ENCODE measurements at regions not wholly inside any gene's neighbourhood (a gene's known extent, or its start where the extent isn't known, plus 50 kb on each side); places are given as distances from the start of the nearest gene placed in this dataset.

DNA sequence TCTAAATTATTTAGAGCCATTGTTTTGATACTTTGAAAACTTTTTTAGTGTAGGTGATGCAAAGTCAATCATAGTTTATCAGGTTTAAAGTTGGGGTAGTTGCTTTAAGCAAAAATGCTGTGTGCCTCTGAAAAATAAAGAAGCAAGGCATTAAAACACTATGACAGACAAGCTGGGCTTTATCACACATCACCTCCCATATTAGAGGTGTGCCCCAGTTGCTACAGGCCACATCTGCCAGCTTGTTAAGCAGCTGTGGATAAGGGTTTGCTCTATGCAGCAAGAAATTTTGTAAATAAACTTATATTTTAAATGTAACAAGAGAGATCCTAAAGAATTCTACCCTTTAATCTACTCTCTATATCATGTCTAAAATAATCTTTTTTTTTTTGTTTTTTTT is 255.8 kb downstream of the B3GLCT start:
- Histone ChIP-seq H3K9me2 (ENCODE audit: insufficient read depth) (no peaks in the 10 kb centered on the region), H3F3A (ENCODE audit: insufficient read depth) (no peaks in the 10 kb centered on the region), H2AFZ (no peak overlapping the region), H3K27me3 (replicated peaks; ENCODE audit: insufficient read depth) (no peaks in the 10 kb centered on the region), H3K9me3 (ENCODE audit: low read depth) (no peaks in the 10 kb centered on the region), H3K36me3 (ENCODE audit: low read depth) (no peaks in the 10 kb centered on the region), H3K79me2 (ENCODE audit: insufficient read depth) (no peaks in the 10 kb centered on the region), H3K4me3 (no peak overlapping the region), H3K4me2 (ENCODE audit: unreplicated experiment) (no peak overlapping the region), H3K9ac (no peak overlapping the region), H3K27ac (no peak overlapping the region), H3K4me1 (ENCODE audit: insufficient read depth) (no peaks in the 10 kb centered on the region), H4K20me1 (ENCODE audit: insufficient read depth) (no peaks in the 10 kb centered on the region)
- no peak for DNase-seq
- TF ChIP-seq EZH2phosphoT487 (IDR thresholded peaks at IDR 0.05; ENCODE audit: insufficient read depth, low read depth), result no peak
- no peak for TF ChIP-seq EZH2 (IDR thresholded peaks at IDR 0.05; ENCODE audit: insufficient read depth, poor library complexity, severe bottlenecking)
- in situ Hi-C loops (cut with MboI), result no loop called here

DNA sequence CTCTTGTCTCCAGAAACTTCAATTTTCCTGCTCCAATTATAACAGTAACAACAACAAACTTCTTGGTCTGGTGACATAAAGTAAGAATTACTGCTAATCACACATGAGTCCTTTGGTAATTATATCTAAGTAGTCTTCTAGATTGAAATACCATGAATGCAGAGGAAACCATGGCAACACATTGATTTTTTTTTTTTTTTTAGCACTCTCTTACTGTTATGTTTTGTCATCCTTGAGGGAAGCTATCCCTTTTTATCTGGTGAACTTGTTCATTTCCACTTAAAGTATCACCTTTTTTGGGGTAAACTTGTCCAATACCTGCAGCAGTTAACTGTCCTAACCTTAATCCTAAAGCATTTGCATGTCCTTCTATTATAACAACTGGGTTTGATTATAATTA is 256.3 kb downstream of the B3GLCT start:
- Histone ChIP-seq H3K4me1 (ENCODE audit: insufficient read depth) (no peaks in the 10 kb centered on the region), H2AFZ (no peak overlapping the region), H3K4me2 (ENCODE audit: unreplicated experiment) (no peak overlapping the region), H3K9me2 (ENCODE audit: insufficient read depth) (no peaks in the 10 kb centered on the region), H3K27ac (no peak overlapping the region), H3K36me3 (ENCODE audit: low read depth) (no peaks in the 10 kb centered on the region), H3F3A (ENCODE audit: insufficient read depth) (no peaks in the 10 kb centered on the region), H3K9me3 (ENCODE audit: low read depth) (no peaks in the 10 kb centered on the region), H3K4me3 (no peak overlapping the region), H3K27me3 (replicated peaks; ENCODE audit: insufficient read depth) (no peaks in the 10 kb centered on the region), H3K9ac (no peak overlapping the region), H3K79me2 (ENCODE audit: insufficient read depth) (no peaks in the 10 kb centered on the region), H4K20me1 (ENCODE audit: insufficient read depth) (no peaks in the 10 kb centered on the region)
- TF ChIP-seq EZH2phosphoT487 (IDR thresholded peaks at IDR 0.05; ENCODE audit: insufficient read depth, low read depth), result no peak
- TF ChIP-seq EZH2 (IDR thresholded peaks at IDR 0.05; ENCODE audit: insufficient read depth, poor library complexity, severe bottlenecking), result no peak
- no peak for DNase-seq
- in situ Hi-C loops (cut with MboI), result no loop called here

DNA sequence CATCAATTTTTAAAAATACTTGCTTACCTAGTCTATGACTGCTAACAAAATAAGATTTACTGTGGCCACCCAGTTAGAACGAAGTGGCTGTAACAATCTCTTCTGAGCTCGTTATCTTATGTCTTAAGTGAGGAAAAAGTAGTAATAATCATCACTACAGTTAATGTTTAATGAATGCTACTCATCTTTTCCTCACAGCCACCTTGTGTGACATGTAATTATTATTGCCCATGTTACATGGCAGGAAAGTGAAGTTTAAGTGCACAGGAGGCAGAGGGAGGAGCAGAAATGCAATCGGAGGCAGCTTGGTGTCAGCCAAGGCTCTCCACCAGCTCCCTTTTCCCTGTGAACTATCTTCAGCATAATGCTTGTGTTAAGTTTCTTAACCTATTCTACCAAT is 260.3 kb downstream of the B3GLCT start:
- no peaks in the 10 kb centered on the region for H3K27me3 ChIP-seq (replicated peaks; ENCODE audit: insufficient read depth)
- H3K36me3 ChIP-seq (ENCODE audit: low read depth), result no peaks in the 10 kb centered on the region
- no peak overlapping the region for H3K27ac ChIP-seq
- no peak for DNase-seq
- H3K4me1 ChIP-seq (ENCODE audit: insufficient read depth), result no peaks in the 10 kb centered on the region
- H3K9me2 ChIP-seq (ENCODE audit: insufficient read depth), result no peaks in the 10 kb centered on the region
- H2AFZ ChIP-seq, result no peak overlapping the region
- no peaks in the 10 kb centered on the region for H4K20me1 ChIP-seq (ENCODE audit: insufficient read depth)
- no peaks in the 10 kb centered on the region for H3F3A ChIP-seq (ENCODE audit: insufficient read depth)
- no peak overlapping the region for H3K9ac ChIP-seq
- TF ChIP-seq EZH2 (IDR thresholded peaks at IDR 0.05; ENCODE audit: insufficient read depth, poor library complexity, severe bottlenecking) (no peak), EZH2phosphoT487 (IDR thresholded peaks at IDR 0.05; ENCODE audit: insufficient read depth, low read depth) (no peak)
- H3K4me3 ChIP-seq, result no peak overlapping the region
- 55 to 62% methylated on average over 3 of the region's 3 CpGs for WGBS, 2 experiments (ENCODE audit: low coverage in 1 of 2, low lambda C conversion rate in 2 of 2, missing lambda C conversion rate in 2 of 2)
- no peak overlapping the region for H3K4me2 ChIP-seq (ENCODE audit: unreplicated experiment)
- H3K9me3 ChIP-seq (ENCODE audit: low read depth), result no peaks in the 10 kb centered on the region
- in situ Hi-C loops (cut with MboI), result no loop called here
- no peaks in the 10 kb centered on the region for H3K79me2 ChIP-seq (ENCODE audit: insufficient read depth)

- H3F3A ChIP-seq (ENCODE audit: insufficient read depth), result no peaks in the 10 kb centered on the region
- no peak overlapping the region for H3K4me2 ChIP-seq (ENCODE audit: unreplicated experiment)
- H2AFZ ChIP-seq, result no peak overlapping the region
- in situ Hi-C loops (cut with MboI), result no loop called here
- no peaks in the 10 kb centered on the region for H4K20me1 ChIP-seq (ENCODE audit: insufficient read depth)
- no peak overlapping the region for H3K27ac ChIP-seq
- no peaks in the 10 kb centered on the region for H3K36me3 ChIP-seq (ENCODE audit: low read depth)
- H3K79me2 ChIP-seq (ENCODE audit: insufficient read depth), result no peaks in the 10 kb centered on the region
- no peaks in the 10 kb centered on the region for H3K9me3 ChIP-seq (ENCODE audit: low read depth)
- TF ChIP-seq EZH2phosphoT487 (IDR thresholded peaks at IDR 0.05; ENCODE audit: insufficient read depth, low read depth) (no peak), EZH2 (IDR thresholded peaks at IDR 0.05; ENCODE audit: insufficient read depth, poor library complexity, severe bottlenecking) (no peak)
- H3K9ac ChIP-seq, result no peak overlapping the region
- H3K27me3 ChIP-seq (replicated peaks; ENCODE audit: insufficient read depth), result no peaks in the 10 kb centered on the region
- H3K9me2 ChIP-seq (ENCODE audit: insufficient read depth), result no peaks in the 10 kb centered on the region
- H3K4me3 ChIP-seq, result no peak overlapping the region
- 78 to 79% methylated on average over 5 of the region's 5 CpGs for WGBS, 2 experiments (ENCODE audit: low coverage in 1 of 2, low lambda C conversion rate in 2 of 2, missing lambda C conversion rate in 2 of 2)
- no peak for DNase-seq
- no peaks in the 10 kb centered on the region for H3K4me1 ChIP-seq (ENCODE audit: insufficient read depth)
These were observed 262.1 kb downstream of the B3GLCT start for GRCh38 chr13:31461923-31462322.

GRCh38 chr13:31462766-31463165 is 263.0 kb downstream of the B3GLCT start:
- Histone ChIP-seq H4K20me1 (ENCODE audit: insufficient read depth) (no peaks in the 10 kb centered on the region), H3K36me3 (ENCODE audit: low read depth) (no peaks in the 10 kb centered on the region), H3F3A (ENCODE audit: insufficient read depth) (no peaks in the 10 kb centered on the region), H3K4me2 (ENCODE audit: unreplicated experiment) (no peak overlapping the region), H3K4me1 (ENCODE audit: insufficient read depth) (no peaks in the 10 kb centered on the region), H3K27ac (no peak overlapping the region), H2AFZ (no peak overlapping the region), H3K4me3 (no peak overlapping the region), H3K79me2 (ENCODE audit: insufficient read depth) (no peaks in the 10 kb centered on the region), H3K9me3 (ENCODE audit: low read depth) (no peaks in the 10 kb centered on the region), H3K9me2 (ENCODE audit: insufficient read depth) (no peaks in the 10 kb centered on the region), H3K9ac (no peak overlapping the region), H3K27me3 (replicated peaks; ENCODE audit: insufficient read depth) (no peaks in the 10 kb centered on the region)
- in situ Hi-C loops (cut with MboI), result no loop called here
- TF ChIP-seq EZH2phosphoT487 (IDR thresholded peaks at IDR 0.05; ENCODE audit: insufficient read depth, low read depth), result no peak
- no peak for TF ChIP-seq EZH2 (IDR thresholded peaks at IDR 0.05; ENCODE audit: insufficient read depth, poor library complexity, severe bottlenecking)
- DNase-seq, result no peak
- 84% methylated on average over 3 of the region's 3 CpGs for WGBS, 2 experiments (ENCODE audit: low coverage in 1 of 2, low lambda C conversion rate in 2 of 2, missing lambda C conversion rate in 2 of 2)

Data from GM23248 (cell line).